ENCODE measurements at regions not wholly inside any gene's neighbourhood (a gene's known extent, or its start where the extent isn't known, plus 50 kb on each side); places are given as distances from the start of the nearest gene placed in this dataset.

DNA sequence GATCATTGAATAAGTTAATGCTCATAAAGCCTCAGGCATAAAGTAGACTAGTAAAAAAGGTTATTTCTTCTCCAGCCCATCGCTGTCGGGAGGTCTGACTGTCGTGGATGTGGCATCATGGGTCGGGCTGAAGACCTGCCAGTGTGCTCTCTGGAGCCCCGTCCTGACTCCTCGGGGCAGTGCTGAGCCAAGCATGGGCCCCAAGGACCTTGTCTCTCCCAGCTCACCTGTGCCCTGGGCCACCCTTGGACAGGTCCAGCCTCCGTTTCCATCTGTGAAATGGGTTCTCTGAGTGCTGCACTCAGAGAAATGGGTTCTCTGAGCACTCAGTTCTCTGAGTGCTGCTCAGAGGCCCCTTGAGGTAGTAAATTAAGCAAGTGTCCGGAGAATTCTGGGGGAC is 269.0 kb downstream of the GADD45G start:
- Histone ChIP-seq H3K36me3 (ENCODE audit: control insufficient read depth, insufficient read depth, low read length) (no peaks in the 10 kb centered on the region), H3K4me1 (ENCODE audit: control insufficient read depth, insufficient read depth, low read length) (peaks cover 5% of the 10 kb centered on the region), H3K4me3 (ENCODE audit: low read depth, low read length) (no peak overlapping the region), H3K9ac (ENCODE audit: low read length) (no peak overlapping the region), H3K9me3 (ENCODE audit: control insufficient read depth, insufficient read depth, low read depth, low read length) (no peaks in the 10 kb centered on the region), H3K27ac (ENCODE audit: low read depth, low read length) (no peak overlapping the region), H3K27me3 (ENCODE audit: control insufficient read depth, insufficient read depth, low read length) (no peaks in the 10 kb centered on the region)

DNA sequence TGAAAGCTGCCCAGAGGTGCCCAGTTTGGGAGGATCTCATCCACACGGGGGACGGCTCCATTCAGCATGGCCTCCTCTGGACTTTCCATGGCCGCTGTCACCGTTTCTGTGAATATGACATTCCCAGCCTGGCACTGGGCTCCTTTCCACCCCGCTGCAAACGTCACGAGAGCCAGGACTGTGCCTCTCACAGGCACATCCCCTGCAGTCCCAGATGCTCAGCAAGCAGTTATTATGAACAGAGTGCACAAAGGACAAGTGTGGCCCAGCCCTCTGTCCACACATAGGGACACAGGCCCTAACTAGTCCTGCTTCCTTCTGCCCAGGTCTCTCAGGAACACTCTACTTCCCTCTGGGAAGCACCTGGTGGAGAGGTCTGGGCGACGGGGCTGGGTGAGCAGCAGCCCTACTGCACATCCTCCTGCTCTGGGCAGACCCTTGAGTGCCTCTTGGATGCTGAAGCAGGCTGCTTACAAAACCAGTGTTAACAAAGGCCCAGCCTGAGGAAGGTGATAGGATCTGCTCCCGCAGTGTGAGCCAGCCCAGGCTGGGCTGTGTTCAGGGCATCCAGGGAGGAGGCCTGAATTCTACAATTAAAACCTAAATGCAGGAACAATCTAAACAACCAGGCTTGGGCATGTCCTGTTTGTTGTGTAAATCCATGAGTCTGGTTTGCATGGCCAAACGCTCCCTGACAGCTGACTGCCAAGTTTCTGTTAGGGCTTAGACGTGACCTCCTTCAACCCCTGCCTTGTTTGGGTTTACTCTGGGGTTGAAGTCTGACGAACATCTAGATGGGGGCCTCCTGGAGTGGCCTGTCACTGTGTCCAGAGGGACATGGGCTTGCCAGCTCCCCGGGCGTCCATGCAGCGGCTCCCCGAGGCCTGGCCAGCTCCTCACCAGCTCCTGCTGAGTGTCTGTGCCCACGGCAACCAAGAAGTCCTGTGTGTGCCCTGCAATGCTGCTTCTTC is 269.8 kb downstream of the GADD45G start:
- Histone ChIP-seq H3K4me1 (ENCODE audit: control insufficient read depth, insufficient read depth, low read length) (peaks cover 5% of the 10 kb centered on the region), H3K9ac (ENCODE audit: low read length) (no peak overlapping the region), H3K27ac (ENCODE audit: low read depth, low read length) (no peak overlapping the region), H3K27me3 (ENCODE audit: control insufficient read depth, insufficient read depth, low read length) (no peaks in the 10 kb centered on the region), H3K9me3 (ENCODE audit: control insufficient read depth, insufficient read depth, low read depth, low read length) (no peaks in the 10 kb centered on the region), H3K36me3 (ENCODE audit: control insufficient read depth, insufficient read depth, low read length) (no peaks in the 10 kb centered on the region), H3K4me3 (ENCODE audit: low read depth, low read length) (no peak overlapping the region)

DNA sequence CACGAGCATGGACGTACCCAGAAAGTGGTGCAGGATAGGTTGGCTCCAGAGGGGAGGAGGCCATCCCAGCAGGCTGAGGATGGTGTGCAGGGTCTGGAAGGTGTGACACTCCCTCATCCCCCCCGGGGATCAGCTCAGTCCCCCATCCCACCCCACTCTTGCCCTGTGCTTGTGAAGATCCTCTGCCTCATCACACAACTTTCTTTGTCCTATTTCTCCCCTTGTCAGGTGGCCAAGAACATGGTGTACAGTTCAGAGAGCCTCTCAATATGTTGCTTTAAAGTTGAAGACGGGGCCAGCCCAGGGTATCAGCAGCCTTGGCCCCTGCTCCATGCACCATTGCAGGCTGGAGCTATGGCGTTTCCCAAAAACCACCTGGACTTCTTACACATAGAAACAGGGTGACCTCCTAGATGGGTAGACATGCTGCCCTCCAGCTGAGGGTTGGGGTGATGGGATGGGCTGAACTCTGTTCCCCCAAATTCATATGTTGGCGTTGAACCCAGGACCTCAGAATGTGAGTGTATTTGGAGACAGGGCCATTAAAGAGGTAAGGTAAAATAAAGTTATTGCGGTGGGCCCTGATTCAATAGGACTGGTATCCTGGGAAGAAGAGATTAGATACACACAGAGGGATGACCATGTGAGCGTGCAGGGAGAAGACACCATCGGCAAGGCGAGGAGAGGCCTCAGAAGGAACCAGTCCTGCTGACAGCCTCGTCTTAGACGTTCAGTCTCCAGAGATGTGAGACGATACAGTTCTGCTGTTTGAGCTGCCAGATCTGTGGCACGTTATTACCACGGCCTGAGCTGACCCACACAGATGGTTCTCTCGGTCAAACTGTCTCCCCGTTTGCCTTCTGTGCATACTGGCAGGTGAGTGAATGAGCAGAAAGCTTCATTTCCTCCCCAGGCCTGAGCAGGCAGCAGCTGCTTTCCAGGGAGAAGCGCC is 272.5 kb downstream of the GADD45G start:
- Histone ChIP-seq H3K27ac (ENCODE audit: low read depth, low read length) (no peak overlapping the region), H3K36me3 (ENCODE audit: control insufficient read depth, insufficient read depth, low read length) (no peaks in the 10 kb centered on the region), H3K4me3 (ENCODE audit: low read depth, low read length) (no peak overlapping the region), H3K9ac (ENCODE audit: low read length) (no peak overlapping the region), H3K4me1 (ENCODE audit: control insufficient read depth, insufficient read depth, low read length) (peaks cover 5% of the 10 kb centered on the region), H3K9me3 (ENCODE audit: control insufficient read depth, insufficient read depth, low read depth, low read length) (no peaks in the 10 kb centered on the region), H3K27me3 (ENCODE audit: control insufficient read depth, insufficient read depth, low read length) (no peaks in the 10 kb centered on the region)

DNA sequence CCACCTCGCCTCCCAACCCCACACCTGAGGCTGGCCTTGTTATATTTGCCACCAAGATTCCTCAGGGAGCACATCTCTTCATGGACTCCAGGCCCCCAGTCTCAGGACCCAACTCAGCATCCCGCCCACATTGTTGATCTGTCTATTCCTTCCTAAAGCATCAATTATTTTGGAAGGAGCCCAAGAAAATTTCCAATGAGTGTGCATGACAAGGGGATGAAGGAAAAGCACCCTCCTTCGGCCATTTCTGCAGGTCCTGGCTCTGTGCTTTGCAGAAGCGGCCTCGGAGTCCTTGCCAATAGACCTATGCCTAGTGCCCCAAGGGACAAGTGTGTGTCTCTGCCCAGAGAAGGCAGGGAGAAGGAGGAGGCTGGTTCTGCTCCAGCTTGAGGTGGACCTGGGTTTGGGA is 273.2 kb downstream of the GADD45G start:
- H3K9me3 ChIP-seq (ENCODE audit: control insufficient read depth, insufficient read depth, low read depth, low read length), result no peaks in the 10 kb centered on the region
- H3K4me3 ChIP-seq (ENCODE audit: low read depth, low read length), result no peak overlapping the region
- no peak overlapping the region for H3K27ac ChIP-seq (ENCODE audit: low read depth, low read length)
- H3K4me1 ChIP-seq (ENCODE audit: control insufficient read depth, insufficient read depth, low read length), result peaks cover 5% of the 10 kb centered on the region
- H3K36me3 ChIP-seq (ENCODE audit: control insufficient read depth, insufficient read depth, low read length), result no peaks in the 10 kb centered on the region
- no peak overlapping the region for H3K9ac ChIP-seq (ENCODE audit: low read length)
- H3K27me3 ChIP-seq (ENCODE audit: control insufficient read depth, insufficient read depth, low read length), result no peaks in the 10 kb centered on the region

DNA sequence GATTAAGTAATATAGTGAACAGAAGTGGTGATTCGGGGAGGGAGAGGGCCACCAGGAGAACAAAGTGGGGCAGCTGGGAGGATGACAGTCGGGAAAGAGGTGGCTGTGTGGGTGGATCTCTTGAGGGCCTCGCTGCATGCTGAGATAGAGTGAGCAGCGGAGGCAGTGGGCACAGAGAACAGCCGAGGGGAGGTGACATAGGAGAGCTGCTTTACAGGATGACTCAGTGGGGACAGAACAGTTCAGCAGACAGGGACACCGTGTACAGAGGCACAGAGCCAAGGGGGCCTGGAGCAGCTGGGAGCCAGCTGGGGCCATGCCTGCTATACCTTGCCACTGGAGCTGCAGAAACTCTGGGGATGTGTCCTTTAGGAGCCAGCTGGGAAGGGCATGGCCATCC is 273.9 kb downstream of the GADD45G start:
- Histone ChIP-seq H3K27me3 (ENCODE audit: control insufficient read depth, insufficient read depth, low read length) (no peaks in the 10 kb centered on the region), H3K9me3 (ENCODE audit: control insufficient read depth, insufficient read depth, low read depth, low read length) (no peaks in the 10 kb centered on the region), H3K4me1 (ENCODE audit: control insufficient read depth, insufficient read depth, low read length) (peaks cover 5% of the 10 kb centered on the region), H3K36me3 (ENCODE audit: control insufficient read depth, insufficient read depth, low read length) (no peaks in the 10 kb centered on the region), H3K9ac (ENCODE audit: low read length) (no peak overlapping the region), H3K27ac (ENCODE audit: low read depth, low read length) (no peak overlapping the region), H3K4me3 (ENCODE audit: low read depth, low read length) (no peak overlapping the region)

DNA sequence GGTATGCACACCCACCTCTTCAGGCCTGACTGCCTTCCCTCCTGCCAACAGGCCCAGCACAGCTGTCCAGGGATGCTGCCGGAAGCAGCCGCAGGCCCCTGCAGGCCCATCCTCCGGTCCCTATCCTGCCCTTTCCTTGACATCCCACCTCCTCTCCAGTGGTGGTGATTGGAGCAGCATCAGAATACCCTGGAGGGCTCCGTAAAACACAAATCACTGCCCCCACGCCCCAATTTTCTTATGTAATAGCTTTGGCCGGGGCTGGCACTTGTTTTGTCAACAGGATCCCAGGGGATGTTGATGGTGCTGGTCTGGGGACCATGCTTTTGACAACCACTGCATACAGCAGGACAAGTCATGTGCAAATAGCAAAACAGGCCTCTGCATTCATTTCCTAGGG is 274.5 kb downstream of the GADD45G start:
- Histone ChIP-seq H3K27me3 (ENCODE audit: control insufficient read depth, insufficient read depth, low read length) (no peaks in the 10 kb centered on the region), H3K9ac (ENCODE audit: low read length) (no peak overlapping the region), H3K4me3 (ENCODE audit: low read depth, low read length) (no peak overlapping the region), H3K27ac (ENCODE audit: low read depth, low read length) (no peak overlapping the region), H3K36me3 (ENCODE audit: control insufficient read depth, insufficient read depth, low read length) (no peaks in the 10 kb centered on the region), H3K4me1 (ENCODE audit: control insufficient read depth, insufficient read depth, low read length) (peaks cover 5% of the 10 kb centered on the region), H3K9me3 (ENCODE audit: control insufficient read depth, insufficient read depth, low read depth, low read length) (no peaks in the 10 kb centered on the region)

DNA sequence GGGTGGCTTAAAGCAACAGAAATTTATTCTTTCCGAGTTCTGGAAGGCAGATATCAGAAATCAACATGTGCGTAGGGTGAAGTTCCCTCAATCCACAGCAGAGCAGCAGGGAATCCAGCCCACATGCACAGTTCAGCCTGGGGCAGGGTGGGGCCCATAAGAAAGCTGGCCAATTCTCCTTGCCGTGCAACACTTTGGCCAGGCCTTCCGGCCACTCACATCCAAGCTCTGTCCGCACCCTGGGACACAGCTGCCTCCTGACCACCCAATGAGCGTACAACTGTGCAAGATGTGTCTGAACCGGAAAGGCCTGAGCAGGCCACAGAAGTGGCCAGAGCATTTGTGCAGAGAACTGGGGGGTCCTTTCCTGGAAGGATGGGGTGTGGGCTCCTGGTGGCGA is 274.9 kb downstream of the GADD45G start:
- H3K27me3 ChIP-seq (ENCODE audit: control insufficient read depth, insufficient read depth, low read length), result no peaks in the 10 kb centered on the region
- no peaks in the 10 kb centered on the region for H3K9me3 ChIP-seq (ENCODE audit: control insufficient read depth, insufficient read depth, low read depth, low read length)
- H3K27ac ChIP-seq (ENCODE audit: low read depth, low read length), result no peak overlapping the region
- peaks cover 4% of the 10 kb centered on the region for H3K4me1 ChIP-seq (ENCODE audit: control insufficient read depth, insufficient read depth, low read length)
- no peak overlapping the region for H3K4me3 ChIP-seq (ENCODE audit: low read depth, low read length)
- H3K9ac ChIP-seq (ENCODE audit: low read length), result no peak overlapping the region
- H3K36me3 ChIP-seq (ENCODE audit: control insufficient read depth, insufficient read depth, low read length), result no peaks in the 10 kb centered on the region

DNA sequence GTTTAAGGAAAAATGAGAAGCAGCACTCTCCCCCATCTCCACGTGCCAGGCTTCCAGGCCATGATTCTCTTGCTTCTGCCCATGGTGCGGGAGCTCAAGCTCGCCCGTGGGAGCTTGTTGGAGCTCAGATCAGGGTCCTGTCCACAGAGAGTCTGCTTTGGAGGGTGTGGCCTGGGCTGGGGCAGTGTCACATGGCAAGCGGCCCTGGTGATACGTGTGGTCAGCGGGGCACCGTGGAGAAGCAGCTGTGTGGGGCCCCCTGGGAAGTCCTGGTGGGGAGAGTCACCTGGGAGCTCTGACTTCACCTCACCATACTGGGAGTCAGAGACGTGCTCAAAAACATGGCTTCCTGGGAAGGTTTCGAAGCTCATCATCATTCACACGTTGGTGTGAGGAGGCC is 275.3 kb downstream of the GADD45G start:
- Histone ChIP-seq H3K27me3 (ENCODE audit: control insufficient read depth, insufficient read depth, low read length) (no peaks in the 10 kb centered on the region), H3K9me3 (ENCODE audit: control insufficient read depth, insufficient read depth, low read depth, low read length) (no peaks in the 10 kb centered on the region), H3K4me1 (ENCODE audit: control insufficient read depth, insufficient read depth, low read length) (no peaks in the 10 kb centered on the region; the same call in 1 of the 2 replicates), H3K36me3 (ENCODE audit: control insufficient read depth, insufficient read depth, low read length) (no peaks in the 10 kb centered on the region), H3K9ac (ENCODE audit: low read length) (no peak overlapping the region), H3K27ac (ENCODE audit: low read depth, low read length) (no peak overlapping the region), H3K4me3 (ENCODE audit: low read depth, low read length) (no peak overlapping the region)

DNA sequence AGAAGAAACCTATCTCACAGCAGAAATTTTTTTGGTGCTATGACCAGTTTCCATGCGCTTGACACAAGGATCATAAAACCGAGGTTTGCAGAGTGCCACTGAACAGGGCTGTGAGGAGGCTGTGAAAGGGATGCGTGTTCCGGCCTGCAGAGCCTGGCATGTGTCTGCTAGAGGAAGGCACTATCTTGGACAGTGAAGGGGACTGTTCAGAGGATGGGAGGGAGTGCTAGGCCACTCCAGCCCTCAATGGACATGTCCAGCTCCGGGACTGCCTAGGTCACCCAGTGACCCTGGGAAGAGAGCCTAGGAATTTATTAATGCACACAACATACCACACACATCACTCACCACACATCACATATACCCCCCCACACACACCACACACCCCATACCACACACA is 275.9 kb downstream of the GADD45G start:
- H3K9ac ChIP-seq (ENCODE audit: low read length), result no peak overlapping the region
- H3K27me3 ChIP-seq (ENCODE audit: control insufficient read depth, insufficient read depth, low read length), result no peaks in the 10 kb centered on the region
- H3K4me3 ChIP-seq (ENCODE audit: low read depth, low read length), result no peak overlapping the region
- H3K9me3 ChIP-seq (ENCODE audit: control insufficient read depth, insufficient read depth, low read depth, low read length), result no peaks in the 10 kb centered on the region
- H3K36me3 ChIP-seq (ENCODE audit: control insufficient read depth, insufficient read depth, low read length), result no peaks in the 10 kb centered on the region
- no peak overlapping the region for H3K27ac ChIP-seq (ENCODE audit: low read depth, low read length)
- no peaks in the 10 kb centered on the region; the same call in 1 of the 2 replicates for H3K4me1 ChIP-seq (ENCODE audit: control insufficient read depth, insufficient read depth, low read length)

DNA sequence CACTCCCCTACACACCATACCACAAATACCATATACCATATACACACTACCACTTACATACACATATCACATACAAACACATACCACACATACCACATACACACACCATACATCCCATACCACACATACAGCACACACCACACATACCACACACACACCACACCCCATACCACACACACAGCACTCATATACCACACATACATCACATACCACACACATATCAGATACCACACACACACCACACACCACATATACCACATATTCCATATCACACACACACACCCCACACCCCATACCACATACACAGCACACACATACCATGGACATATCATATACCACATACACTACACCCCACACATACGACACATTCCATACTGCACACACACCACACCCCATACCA is 276.6 kb downstream of the GADD45G start:
- Histone ChIP-seq H3K9ac (ENCODE audit: low read length) (no peak overlapping the region), H3K4me1 (ENCODE audit: control insufficient read depth, insufficient read depth, low read length) (no peaks in the 10 kb centered on the region; the same call in 1 of the 2 replicates), H3K4me3 (ENCODE audit: low read depth, low read length) (no peak overlapping the region), H3K27ac (ENCODE audit: low read depth, low read length) (no peak overlapping the region), H3K27me3 (ENCODE audit: control insufficient read depth, insufficient read depth, low read length) (no peaks in the 10 kb centered on the region), H3K9me3 (ENCODE audit: control insufficient read depth, insufficient read depth, low read depth, low read length) (no peaks in the 10 kb centered on the region), H3K36me3 (ENCODE audit: control insufficient read depth, insufficient read depth, low read length) (no peaks in the 10 kb centered on the region)

DNA sequence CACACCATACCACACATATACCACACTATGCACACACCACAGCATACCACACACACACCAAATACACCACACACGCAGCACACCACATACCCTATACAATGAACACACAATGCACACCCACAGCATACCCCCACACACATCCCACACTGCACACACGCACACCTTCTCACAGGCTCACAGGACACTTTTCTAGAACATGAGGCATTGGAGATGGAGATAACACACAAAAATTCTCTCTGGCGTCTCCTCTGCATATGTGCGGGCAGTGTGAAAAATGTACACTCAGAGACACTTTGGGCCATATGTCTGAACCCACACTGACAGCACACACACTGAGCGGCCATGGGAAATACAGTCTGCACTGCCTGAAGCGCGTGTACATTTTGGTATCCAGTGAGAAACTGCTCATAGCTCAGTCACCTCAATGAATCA is 278.1 kb downstream of the GADD45G start:
- Histone ChIP-seq H3K27ac (ENCODE audit: low read depth, low read length) (no peak overlapping the region), H3K4me1 (ENCODE audit: control insufficient read depth, insufficient read depth, low read length) (no peaks in the 10 kb centered on the region; the same call in 1 of the 2 replicates), H3K9me3 (ENCODE audit: control insufficient read depth, insufficient read depth, low read depth, low read length) (no peaks in the 10 kb centered on the region), H3K36me3 (ENCODE audit: control insufficient read depth, insufficient read depth, low read length) (no peaks in the 10 kb centered on the region), H3K9ac (ENCODE audit: low read length) (no peak overlapping the region), H3K27me3 (ENCODE audit: control insufficient read depth, insufficient read depth, low read length) (no peaks in the 10 kb centered on the region), H3K4me3 (ENCODE audit: low read depth, low read length) (no peak overlapping the region)

All from HUES6 (cell line).